H1 (cell line): ENCODE measurements at regions not wholly inside any gene's neighbourhood (a gene's known extent, or its start where the extent isn't known, plus 50 kb on each side); places are given as distances from the start of the nearest gene placed in this dataset.

Experiments
- CTCF ChIA-PET: fragments of 300-600 bp; sonication (Branson Sonifier 250); formaldehyde crosslinking; loops from one replicate; lab custom pipeline; 2021; ENCODE audit not compliant: partially characterized antibody; lab: Charles Lee
- POLR2A ChIA-PET: fragments of 300-600 bp; sonication (Branson Sonifier 250); formaldehyde crosslinking; loops from one replicate; lab custom pipeline; 2021; ENCODE audit warnings: inconsistent platforms; ENCODE audit not compliant: partially characterized antibody; lab: Charles Lee
- DNase-seq, 2 experiments: peaks; one replicate each; pipeline versions ENCODE4 v3.0.0 to v3.0.0-alpha.2; 2010 to 2022; ENCODE audit warnings: low spot score in 2 of 2, low read depth in 1 of 2, mixed read lengths in 1 of 2
- FAIRE-seq: peaks from 2 replicates; lab custom pipeline; 2011; peaks lifted over from hg19 to GRCh38; lab: Jason Lieb, UNC
- H2AFZ ChIP-seq: 2 replicates; pipeline ENCODE4 v1.8.1; 2012; ENCODE audit warnings: low read length, inconsistent platforms
- H2AK5ac ChIP-seq: 2 replicates; pipeline ENCODE4 v1.6.1; 2013; ENCODE audit warnings: low read depth, low read length
- H2BK120ac ChIP-seq: replicated peaks from 2 replicates; pipeline ENCODE3; 2013; ENCODE audit warnings: low read depth, low read length, inconsistent platforms
- H2BK12ac ChIP-seq: 2 replicates; pipeline ENCODE4 v1.6.1; 2013; ENCODE audit warnings: low read depth, low read length
- H2BK15ac ChIP-seq: 2 replicates; pipeline ENCODE4 v1.6.1; 2013; ENCODE audit warnings: low read length
- H2BK20ac ChIP-seq: 2 replicates; pipeline ENCODE4 v1.6.1; 2013; ENCODE audit warnings: low read length
- H2BK5ac ChIP-seq: 2 replicates; pipeline ENCODE4 v1.6.1; 2013; ENCODE audit warnings: low read depth, low read length
- H3K14ac ChIP-seq: 2 replicates; pipeline ENCODE4 v1.6.1; 2013; ENCODE audit warnings: inconsistent platforms; ENCODE audit not compliant: insufficient read length
- H3K18ac ChIP-seq: 2 replicates; pipeline ENCODE4 v1.6.1; 2013; ENCODE audit warnings: low read length; ENCODE audit errors: extremely low read depth
- H3K23ac ChIP-seq: 2 replicates; pipeline ENCODE4 v1.6.1; 2013; ENCODE audit warnings: inconsistent platforms; ENCODE audit not compliant: insufficient read length
- H3K23me2 ChIP-seq: 2 replicates; pipeline ENCODE4 v1.6.1; 2013; ENCODE audit warnings: low read depth, low read length
- H3K27ac ChIP-seq: 2 replicates; pipeline ENCODE4 v1.6.1; 2011; ENCODE audit warnings: low read depth, low read length, inconsistent platforms
- H3K27me3 ChIP-seq, 4 experiments: replicated peaks in 1 of 4; 1 replicate in 1 of 4; 2 replicates in 3 of 4; pipeline versions ENCODE4 v1.6.1 to v1.8.1; 2011 to 2013; ENCODE audit warnings: low read length in 3 of 4, mild to moderate bottlenecking in 3 of 4, inconsistent platforms in 2 of 4, mixed read lengths in 2 of 4, moderate library complexity in 1 of 4; ENCODE audit not compliant: control insufficient read depth in 3 of 4, insufficient read depth in 3 of 4; ENCODE audit errors: extremely low read depth in 1 of 4
- H3K36me3 ChIP-seq, 4 experiments: 2 replicates each; pipeline versions ENCODE4 v1.6.1 to v1.8.1; 2011 to 2013; ENCODE audit warnings: mild to moderate bottlenecking in 4 of 4, low read length in 3 of 4, moderate library complexity in 2 of 4, control low read depth in 1 of 4, inconsistent platforms in 1 of 4; ENCODE audit not compliant: insufficient read depth in 4 of 4, control insufficient read depth in 2 of 4
- H3K4ac ChIP-seq: replicated peaks from 2 replicates; pipeline ENCODE3; 2013; ENCODE audit warnings: low read length, low read depth, mixed read lengths, inconsistent platforms; ENCODE audit not compliant: insufficient read length
- H3K4me1 ChIP-seq, 4 experiments: replicated peaks in 1 of 4; 1 replicate in 1 of 4; 2 replicates in 3 of 4; pipeline versions ENCODE4 v1.6.1 to v1.8.1; 2011 to 2013; ENCODE audit warnings: low read length in 3 of 4, inconsistent platforms in 2 of 4, mixed read lengths in 1 of 4; ENCODE audit not compliant: insufficient read depth in 4 of 4, control insufficient read depth in 3 of 4
- H3K4me2 ChIP-seq, 2 experiments: 2 replicates each; pipeline versions ENCODE4 v1.6.1 to v1.8.1; 2011 to 2013; ENCODE audit warnings: low read depth in 2 of 2, low read length in 2 of 2, control low read depth in 1 of 2, inconsistent platforms in 1 of 2, mild to moderate bottlenecking in 1 of 2; ENCODE audit not compliant: insufficient read depth in 1 of 2
- H3K4me3 ChIP-seq, 4 experiments: fragments of 200-600, 300-600 bp in 1 of 4; sonication (generic), shearing (Covaris generic), sonication (Bioruptor Twin) in 1 of 4; 2 replicates each; pipeline versions ENCODE4 v1.5.1 to v1.8.1; 2011 to 2016; ENCODE audit warnings: low read length in 4 of 4, low read depth in 3 of 4, control low read depth in 2 of 4, inconsistent platforms in 2 of 4, mild to moderate bottlenecking in 2 of 4, mixed read lengths in 1 of 4, moderate library complexity in 1 of 4; ENCODE audit not compliant: insufficient read depth in 2 of 4; ENCODE audit errors: extremely low read depth in 1 of 4
- H3K56ac ChIP-seq: replicated peaks from 2 replicates; pipeline ENCODE3; 2013; ENCODE audit warnings: low read depth, mild to moderate bottlenecking, mixed read lengths, low read length, inconsistent platforms; ENCODE audit not compliant: insufficient read length
- H3K79me1 ChIP-seq: 2 replicates; pipeline ENCODE4 v1.6.1; 2013; ENCODE audit warnings: low read depth, low read length, control low read depth
- H3K79me2 ChIP-seq, 2 experiments: 2 replicates each; pipeline versions ENCODE4 v1.6.1 to v1.8.1; 2012 to 2013; ENCODE audit warnings: low read length in 2 of 2, mild to moderate bottlenecking in 2 of 2, inconsistent platforms in 1 of 2; ENCODE audit not compliant: insufficient read depth in 2 of 2, control insufficient read depth in 1 of 2
- H3K9ac ChIP-seq, 4 experiments: replicated peaks in 1 of 4; 1 replicate in 1 of 4; 2 replicates in 3 of 4; pipeline versions ENCODE4 v1.6.1 to v1.8.1; 2011 to 2013; ENCODE audit warnings: low read depth in 3 of 4, low read length in 3 of 4, control low read depth in 2 of 4, mild to moderate bottlenecking in 2 of 4, moderate library complexity in 2 of 4, inconsistent platforms in 1 of 4; ENCODE audit errors: extremely low read depth in 1 of 4
- H3K9me3 ChIP-seq, 2 experiments: 2 replicates each; pipeline versions ENCODE4 v1.6.1 to v1.8.1; 2012 to 2013; ENCODE audit warnings: mild to moderate bottlenecking in 2 of 2, moderate library complexity in 2 of 2, control low read depth in 1 of 2, inconsistent platforms in 1 of 2, low read depth in 1 of 2, low read length in 1 of 2, mixed read lengths in 1 of 2; ENCODE audit not compliant: insufficient read depth in 2 of 2
- H4K20me1 ChIP-seq, 2 experiments: replicated peaks in 1 of 2; 2 replicates each; pipeline versions ENCODE3 to v1.8.1; 2011 to 2013; ENCODE audit warnings: inconsistent platforms in 2 of 2, low read length in 2 of 2, mild to moderate bottlenecking in 1 of 2; ENCODE audit not compliant: insufficient read depth in 2 of 2, control insufficient read depth in 1 of 2
- H4K5ac ChIP-seq: 2 replicates; pipeline ENCODE4 v1.6.1; 2013; ENCODE audit warnings: low read length, low read depth, mixed read lengths, inconsistent platforms; ENCODE audit not compliant: insufficient read length
- H4K8ac ChIP-seq: 2 replicates; pipeline ENCODE4 v1.8.0; 2013; ENCODE audit warnings: mild to moderate bottlenecking, moderate library complexity, low read length, inconsistent platforms; ENCODE audit not compliant: insufficient read depth; ENCODE audit errors: extremely low read depth
- H4K91ac ChIP-seq: replicated peaks from 2 replicates; pipeline ENCODE3; 2013; ENCODE audit warnings: low read length, mixed read lengths, inconsistent platforms; ENCODE audit not compliant: insufficient read length
- ASH2L ChIP-seq: fragments of 200-600, 300-600 bp; sonication (generic); IDR thresholded peaks from one replicate; pipeline ENCODE4 v1.7.1; 2017; ENCODE audit warnings: low read length
- ATF3 ChIP-seq: IDR thresholded peaks from 2 replicates; pipeline ENCODE4 v1.6.1; 2011; ENCODE audit warnings: low read depth, mild to moderate bottlenecking, low read length; ENCODE audit not compliant: insufficient read depth
- BCL11A ChIP-seq, 2 experiments: IDR thresholded peaks; one replicate each; pipeline ENCODE4 v1.6.1; 2011; ENCODE audit warnings: low read depth in 2 of 2, low read length in 2 of 2, mild to moderate bottlenecking in 2 of 2
- CBX8 ChIP-seq: fragments of 300-800, 300-1000 bp; sonication (generic); IDR thresholded peaks from 2 replicates; pipeline ENCODE4 v1.7.1; 2016; ENCODE audit warnings: low read depth, low read length, borderline replicate concordance
- CREB1 ChIP-seq: IDR thresholded peaks from 2 replicates; pipeline ENCODE4 v1.6.1; 2012; ENCODE audit warnings: inconsistent platforms
- CTBP2 ChIP-seq: IDR thresholded peaks from 2 replicates; pipeline ENCODE4 v1.7.0; 2011; ENCODE audit warnings: borderline replicate concordance, mild to moderate bottlenecking, moderate library complexity, mixed read lengths, low read length; ENCODE audit not compliant: insufficient read depth, insufficient read length
- EGR1 ChIP-seq: IDR thresholded peaks from 2 replicates; pipeline ENCODE4 v1.6.1; 2011; ENCODE audit warnings: low read depth, low read length, borderline replicate concordance
- EZH2 ChIP-seq: fragments of 200-600 bp; sonication (generic); IDR thresholded peaks from 2 replicates; pipeline ENCODE4 v1.7.1; 2012; ENCODE audit warnings: low read depth, mild to moderate bottlenecking, moderate library complexity, low read length, inconsistent platforms; ENCODE audit not compliant: severe bottlenecking
- JUN ChIP-seq: IDR thresholded peaks from 2 replicates; pipeline ENCODE4 v1.6.1; 2011; ENCODE audit warnings: low read depth, mild to moderate bottlenecking, improper control_type of control experiment, low read length
- KDM5A ChIP-seq: fragments of 200-600 bp; IDR thresholded peaks from 2 replicates; pipeline ENCODE4 v1.7.1; 2012; ENCODE audit warnings: mild to moderate bottlenecking, low read length, inconsistent platforms, mixed read lengths
- NANOG ChIP-seq: IDR thresholded peaks from 2 replicates; pipeline ENCODE4 v1.6.1; 2011; ENCODE audit warnings: low read length, low read depth, mild to moderate bottlenecking, inconsistent platforms; ENCODE audit not compliant: insufficient read depth, poor library complexity, severe bottlenecking
- PHF8 ChIP-seq: fragments of 200-600 bp; sonication (generic); conservative IDR thresholded peaks from 2 replicates; pipeline ENCODE4 v1.7.1; 2012; ENCODE audit warnings: low read depth, mild to moderate bottlenecking, inconsistent platforms, low read length, moderate library complexity
- POU5F1 ChIP-seq: IDR thresholded peaks from 2 replicates; pipeline ENCODE4 v1.6.1; 2011; ENCODE audit warnings: low read depth, mild to moderate bottlenecking, low read length, moderate library complexity
- RNF2 ChIP-seq: fragments of 200-900, 300-1000 bp; sonication (generic); IDR thresholded peaks from 2 replicates; pipeline ENCODE4 v1.7.1; 2016; ENCODE audit warnings: borderline replicate concordance, low read depth, mild to moderate bottlenecking, antibody characterized with exemption, low read length; ENCODE audit not compliant: poor library complexity, severe bottlenecking; ENCODE audit errors: missing control alignments
- TCF12 ChIP-seq: IDR thresholded peaks from 2 replicates; pipeline ENCODE4 v1.6.1; 2011; ENCODE audit warnings: low read depth, mild to moderate bottlenecking, low read length
- TEAD4 ChIP-seq: IDR thresholded peaks from 2 replicates; pipeline ENCODE4 v1.6.1; 2012; ENCODE audit warnings: low read depth, low read length, inconsistent platforms, mixed read lengths

DNA sequence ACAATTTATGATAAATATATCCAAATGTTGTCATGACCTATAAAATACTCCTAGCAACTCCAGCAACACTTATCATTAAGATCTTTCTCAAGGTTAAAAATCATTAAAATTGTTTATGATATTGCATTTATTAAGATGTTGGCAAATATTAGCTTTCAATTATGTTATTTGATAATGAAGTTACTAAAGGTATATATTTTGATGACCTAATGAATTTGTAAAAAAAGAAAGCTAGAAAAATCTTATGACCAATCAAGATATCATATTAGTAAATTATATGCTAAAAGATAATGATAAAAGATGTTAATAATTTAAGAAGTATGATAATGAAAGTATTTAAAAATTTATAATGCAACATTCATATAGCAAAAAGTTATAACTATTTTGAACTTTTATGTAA is 66.3 kb upstream of the RAB18 start:
- ChIA-PET POLR2A (no interaction called here), CTCF (no interaction called here)
- DNase-seq: no peak
- Histone ChIP-seq H3K56ac (no peak overlapping the region), H3K79me1 (no peaks in the 10 kb centered on the region), H3K4me2 (no peak overlapping the region), H2BK20ac (no peak overlapping the region), H3K23ac (no peak overlapping the region), H4K20me1 (no peaks in the 10 kb centered on the region), H2BK12ac (no peak overlapping the region), H3K4ac (no peak overlapping the region), H3K36me3 (no peaks in the 10 kb centered on the region), H3K79me2 (no peaks in the 10 kb centered on the region), H3K4me1 (no peaks in the 10 kb centered on the region), H4K5ac (no peak overlapping the region), H3K23me2 (no peaks in the 10 kb centered on the region), H3K9ac (no peak overlapping the region), H2AK5ac (no peak overlapping the region), H2BK120ac (no peak overlapping the region), H3K27ac (no peak overlapping the region), H3K14ac (no peak overlapping the region), H2BK5ac (no peak overlapping the region), H3K27me3 (no peaks in the 10 kb centered on the region), H2AFZ (no peak overlapping the region), H3K18ac (no peak overlapping the region), H4K91ac (no peak overlapping the region), H3K9me3 (no peaks in the 10 kb centered on the region), H2BK15ac (no peak overlapping the region), H3K4me3 (no peak overlapping the region), H4K8ac (no peak overlapping the region)
- FAIRE-seq: no peak
- no peak for TF ChIP-seq BCL11A (IDR thresholded peaks at IDR 0.05; ENCODE audit: low read depth in 2 of 2, low read length in 2 of 2)
- TF ChIP-seq CTBP2: no peak
- TF ChIP-seq TCF12: no peak
- TF ChIP-seq KDM5A: no peak
- TF ChIP-seq NANOG: no peak
- no peak for TF ChIP-seq ATF3
- TF ChIP-seq ASH2L: no peak
- no peak for TF ChIP-seq EGR1
- no peak for TF ChIP-seq JUN
- no peak for TF ChIP-seq TEAD4
- no peak for TF ChIP-seq EZH2
- TF ChIP-seq PHF8: no peak
- no peak for TF ChIP-seq POU5F1
- no peak for TF ChIP-seq RNF2
- TF ChIP-seq CREB1: no peak
- no peak for TF ChIP-seq CBX8
